ENCODE measurements at regions not wholly inside any gene's neighbourhood (a gene's known extent, or its start where the extent isn't known, plus 50 kb on each side); places are given as distances from the start of the nearest gene placed in this dataset.

DNA sequence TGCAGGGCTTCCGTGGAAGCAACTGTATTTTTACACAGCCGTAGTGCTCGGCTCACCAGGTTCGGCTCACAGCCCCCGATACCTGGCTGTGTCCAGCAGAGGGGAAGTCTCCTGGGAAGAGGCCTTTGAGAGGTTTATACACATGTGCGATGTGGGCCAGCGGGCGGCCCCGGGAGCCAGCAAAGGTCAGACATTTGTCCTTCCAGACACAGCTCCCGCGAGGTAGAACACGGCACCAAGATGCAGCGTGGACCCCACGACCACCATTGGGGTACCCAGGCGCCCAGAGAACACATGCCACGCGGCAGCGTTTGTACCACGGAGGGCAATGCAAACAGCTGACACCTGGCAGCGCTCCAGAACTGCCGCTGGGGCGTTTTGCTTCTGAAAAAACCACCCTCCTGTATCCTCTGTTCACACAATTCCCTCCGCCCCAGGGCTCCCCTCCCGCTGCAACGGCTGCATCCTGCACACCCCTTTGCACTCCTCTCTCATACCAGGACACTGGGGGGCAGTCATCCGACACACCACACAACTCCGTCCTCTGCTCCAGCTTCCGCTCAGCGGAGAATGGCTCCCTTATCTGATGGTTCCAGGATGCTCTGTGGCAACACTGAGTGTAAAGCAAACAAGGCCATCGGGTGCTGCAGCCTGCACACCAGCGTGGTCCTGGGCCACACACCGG lies 235.3 kb downstream of the SYK start:
- H3K9ac ChIP-seq (ENCODE audit: low read depth, low read length) = no peak overlapping the region
- H3K79me2 ChIP-seq (ENCODE audit: insufficient read depth, low read length) = no peaks in the 10 kb centered on the region
- no peaks in the 10 kb centered on the region for H3K36me3 ChIP-seq (ENCODE audit: insufficient read depth, low read length)
- peaks cover 12% of the 10 kb centered on the region for H3K4me1 ChIP-seq (ENCODE audit: insufficient read depth, low read length)
- H3K4me2 ChIP-seq (ENCODE audit: insufficient read depth, low read length) = no peak overlapping the region; the same call in 1 of the 2 replicates
- H3K4me3 ChIP-seq (ENCODE audit: low read depth in 1 of 2, low read length in 2 of 2) = no peak overlapping the region
- H3K27ac ChIP-seq (ENCODE audit: low read length) = no peak overlapping the region
- H4K20me1 ChIP-seq (ENCODE audit: insufficient read depth, low read length) = no peaks in the 10 kb centered on the region
- ATAC-seq (ENCODE audit: insufficient read depth, low read depth) (peak; percentile 88), DNase-seq (peak; percentile 62)
- H3K9me3 ChIP-seq (ENCODE audit: insufficient read depth, low read length, severe bottlenecking) = no peaks in the 10 kb centered on the region
- TF ChIP-seq, protein P1, sequence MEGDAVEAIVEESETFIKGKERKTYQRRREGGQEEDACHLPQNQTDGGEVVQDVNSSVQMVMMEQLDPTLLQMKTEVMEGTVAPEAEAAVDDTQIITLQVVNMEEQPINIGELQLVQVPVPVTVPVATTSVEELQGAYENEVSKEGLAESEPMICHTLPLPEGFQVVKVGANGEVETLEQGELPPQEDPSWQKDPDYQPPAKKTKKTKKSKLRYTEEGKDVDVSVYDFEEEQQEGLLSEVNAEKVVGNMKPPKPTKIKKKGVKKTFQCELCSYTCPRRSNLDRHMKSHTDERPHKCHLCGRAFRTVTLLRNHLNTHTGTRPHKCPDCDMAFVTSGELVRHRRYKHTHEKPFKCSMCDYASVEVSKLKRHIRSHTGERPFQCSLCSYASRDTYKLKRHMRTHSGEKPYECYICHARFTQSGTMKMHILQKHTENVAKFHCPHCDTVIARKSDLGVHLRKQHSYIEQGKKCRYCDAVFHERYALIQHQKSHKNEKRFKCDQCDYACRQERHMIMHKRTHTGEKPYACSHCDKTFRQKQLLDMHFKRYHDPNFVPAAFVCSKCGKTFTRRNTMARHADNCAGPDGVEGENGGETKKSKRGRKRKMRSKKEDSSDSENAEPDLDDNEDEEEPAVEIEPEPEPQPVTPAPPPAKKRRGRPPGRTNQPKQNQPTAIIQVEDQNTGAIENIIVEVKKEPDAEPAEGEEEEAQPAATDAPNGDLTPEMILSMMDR (IDR thresholded peaks at IDR 0.05; ENCODE audit: borderline replicate concordance, extremely low read depth, low read length, poor library complexity, severe bottlenecking) = peak; percentile 69
- TF ChIP-seq EZH2 (IDR thresholded peaks at IDR 0.05; ENCODE audit: borderline replicate concordance, low read depth, low read length, severe bottlenecking) = no peak
- no peaks in the 10 kb centered on the region for H3K27me3 ChIP-seq (ENCODE audit: insufficient read depth, low read length, poor library complexity)
- H2AFZ ChIP-seq (ENCODE audit: low read depth, low read length) = no peak overlapping the region

DNA sequence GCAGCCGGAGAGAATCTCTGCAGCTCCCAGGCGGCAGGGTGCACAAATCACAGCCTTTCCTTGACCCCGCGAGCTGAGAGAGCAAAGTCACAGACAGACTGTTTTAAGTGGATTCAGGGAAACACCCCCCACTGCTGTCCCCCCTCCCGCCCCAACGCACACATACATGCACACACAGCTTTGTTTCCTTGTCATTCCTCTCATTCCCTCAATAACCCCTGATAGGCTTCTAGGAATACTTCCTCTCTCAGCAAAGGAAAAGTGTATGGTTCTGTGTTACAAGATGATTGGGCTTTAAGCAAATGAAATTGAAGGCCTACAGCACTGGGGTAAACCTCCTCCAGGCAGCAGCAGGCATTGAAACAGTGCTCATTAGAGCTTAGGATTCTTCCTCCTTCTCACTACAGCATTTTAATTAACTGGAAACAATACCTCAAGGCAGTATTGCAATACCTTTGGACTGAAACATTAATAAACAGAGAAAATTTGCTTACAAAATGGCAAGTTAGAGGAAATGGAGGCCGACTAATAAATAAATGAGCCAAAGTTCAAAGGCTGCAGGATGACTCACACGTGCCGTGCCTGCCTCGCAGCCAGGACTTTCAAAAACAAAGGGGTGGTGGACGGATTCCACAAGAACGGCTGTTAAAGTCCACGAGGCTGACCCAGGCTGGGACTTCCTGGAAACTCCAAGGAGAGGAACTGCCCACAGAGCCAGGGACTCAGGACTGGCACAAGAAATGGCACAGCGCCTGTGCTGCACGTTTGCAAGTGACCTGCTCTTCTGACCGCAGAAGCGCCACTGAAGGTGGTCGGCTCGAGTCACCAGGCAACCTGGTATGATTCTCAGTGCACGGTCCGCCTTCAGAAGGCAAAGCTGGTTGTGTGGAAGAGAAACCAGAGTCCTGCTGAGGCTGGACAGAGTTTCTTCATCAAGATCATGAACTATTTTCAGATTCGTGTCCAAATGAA lies 236.2 kb downstream of the SYK start:
- Histone ChIP-seq H3K27me3 (ENCODE audit: insufficient read depth, low read length, poor library complexity) (no peaks in the 10 kb centered on the region), H3K9ac (ENCODE audit: low read depth, low read length) (no peak overlapping the region), H3K4me3 (ENCODE audit: low read depth in 1 of 2, low read length in 2 of 2) (no peak overlapping the region), H4K20me1 (ENCODE audit: insufficient read depth, low read length) (no peaks in the 10 kb centered on the region), H3K36me3 (ENCODE audit: insufficient read depth, low read length) (no peaks in the 10 kb centered on the region), H3K27ac (ENCODE audit: low read length) (no peak overlapping the region), H3K79me2 (ENCODE audit: insufficient read depth, low read length) (no peaks in the 10 kb centered on the region), H2AFZ (ENCODE audit: low read depth, low read length) (no peak overlapping the region), H3K4me1 (ENCODE audit: insufficient read depth, low read length) (peaks cover 12% of the 10 kb centered on the region), H3K4me2 (ENCODE audit: insufficient read depth, low read length) (no peak overlapping the region; the same call in 1 of the 2 replicates), H3K9me3 (ENCODE audit: insufficient read depth, low read length, severe bottlenecking) (no peaks in the 10 kb centered on the region)
- DNase-seq (no peak), ATAC-seq (ENCODE audit: insufficient read depth, low read depth) (no peak)
- TF ChIP-seq EZH2 (IDR thresholded peaks at IDR 0.05; ENCODE audit: borderline replicate concordance, low read depth, low read length, severe bottlenecking) = no peak
- TF ChIP-seq, protein P1 (IDR thresholded peaks at IDR 0.05; ENCODE audit: borderline replicate concordance, extremely low read depth, low read length, poor library complexity, severe bottlenecking) = no peak

DNA sequence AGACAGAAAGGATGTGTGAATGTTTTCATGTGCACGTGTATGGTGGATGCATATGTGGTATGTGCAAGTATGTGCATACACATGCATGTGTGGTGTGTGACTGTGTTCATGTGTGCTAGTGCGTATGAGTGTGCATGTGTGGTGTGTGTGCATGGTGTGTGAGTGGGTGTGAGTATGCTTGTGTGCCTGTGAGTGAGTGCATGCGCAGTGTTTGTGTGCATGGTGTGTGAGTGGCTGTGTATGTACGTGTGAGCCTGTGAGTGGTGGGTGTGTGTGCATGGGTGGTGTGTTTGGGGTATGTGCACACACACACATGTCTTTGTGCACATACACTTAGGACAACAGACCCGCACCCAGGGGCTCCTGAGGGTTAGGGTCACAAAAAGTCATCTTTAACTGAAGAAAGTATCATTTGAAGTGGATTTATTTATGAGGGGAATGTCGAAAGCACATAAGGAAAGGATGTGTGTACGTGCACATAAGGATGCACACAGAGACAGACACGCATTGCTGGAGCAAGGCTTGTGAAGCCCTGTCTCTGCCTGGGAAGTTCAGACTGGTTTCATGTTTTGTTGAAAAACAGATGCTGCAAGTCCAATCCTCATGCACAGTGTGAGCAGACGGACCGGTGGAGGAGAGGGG lies 237.0 kb downstream of the SYK start:
- Histone ChIP-seq H3K36me3 (ENCODE audit: insufficient read depth, low read length) (no peaks in the 10 kb centered on the region), H3K27ac (ENCODE audit: low read length) (no peak overlapping the region), H3K4me1 (ENCODE audit: insufficient read depth, low read length) (peaks cover 12% of the 10 kb centered on the region), H3K27me3 (ENCODE audit: insufficient read depth, low read length, poor library complexity) (no peaks in the 10 kb centered on the region), H3K79me2 (ENCODE audit: insufficient read depth, low read length) (no peaks in the 10 kb centered on the region), H3K9ac (ENCODE audit: low read depth, low read length) (no peak overlapping the region), H3K4me3 (ENCODE audit: low read depth in 1 of 2, low read length in 2 of 2) (no peak overlapping the region), H4K20me1 (ENCODE audit: insufficient read depth, low read length) (no peaks in the 10 kb centered on the region), H3K9me3 (ENCODE audit: insufficient read depth, low read length, severe bottlenecking) (no peaks in the 10 kb centered on the region), H2AFZ (ENCODE audit: low read depth, low read length) (no peak overlapping the region), H3K4me2 (ENCODE audit: insufficient read depth, low read length) (no peak overlapping the region)
- no peak for ATAC-seq (ENCODE audit: insufficient read depth, low read depth)
- no peak for DNase-seq
- TF ChIP-seq, protein P1 (IDR thresholded peaks at IDR 0.05; ENCODE audit: borderline replicate concordance, extremely low read depth, low read length, poor library complexity, severe bottlenecking) = no peak
- TF ChIP-seq EZH2 (IDR thresholded peaks at IDR 0.05; ENCODE audit: borderline replicate concordance, low read depth, low read length, severe bottlenecking) = no peak

All from DND-41 (cell line).